ENCODE measurements at regions not wholly inside any gene's neighbourhood (a gene's known extent, or its start where the extent isn't known, plus 50 kb on each side); places are given as distances from the start of the nearest gene placed in this dataset.

DNA sequence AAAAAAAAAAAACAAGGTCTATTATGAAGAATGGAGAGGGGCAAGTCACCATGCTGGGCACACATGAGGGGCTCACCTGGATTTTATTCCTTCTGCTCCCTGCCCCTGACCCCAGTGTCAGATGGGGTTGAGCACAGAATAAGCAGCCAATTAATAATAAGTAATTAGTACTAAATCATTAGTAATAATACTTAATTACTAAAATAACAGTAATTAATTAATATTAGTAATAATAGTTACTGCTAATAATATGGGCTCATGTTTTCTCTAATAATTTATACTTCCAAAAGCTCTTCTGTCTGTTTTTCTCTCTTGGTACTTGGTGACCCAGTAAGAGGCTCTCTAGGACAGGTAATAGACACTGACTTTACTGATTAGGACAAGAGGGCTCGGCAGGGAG lies 360.9 kb downstream of the VRK1 start:
- Histone ChIP-seq H3K9me3 (ENCODE audit: control insufficient read depth, low read length) (peaks cover 12% of the 10 kb centered on the region), H3K4me3 (ENCODE audit: low read length) (no peak overlapping the region), H3K36me3 (ENCODE audit: control insufficient read depth, insufficient read depth, low read length) (no peaks in the 10 kb centered on the region), H3K27ac (ENCODE audit: low read depth, low read length) (no peak overlapping the region), H3K9ac (ENCODE audit: extremely low read depth, low read length, poor library complexity, severe bottlenecking) (no peak overlapping the region), H3K4me1 (ENCODE audit: control insufficient read depth, insufficient read depth, low read length) (no peaks in the 10 kb centered on the region), H3K27me3 (ENCODE audit: control insufficient read depth, insufficient read depth, low read length, poor library complexity, severe bottlenecking) (peaks cover 13% of the 10 kb centered on the region)
- Mint-ChIP-seq H3K27me3 (ENCODE audit: insufficient read depth) (peaks cover 16% of the 10 kb centered on the region), H3K9me3 (peaks cover 20% of the 10 kb centered on the region), H3K4me3 (no peak overlapping the region), H3K36me3 (ENCODE audit: low read depth) (no peaks in the 10 kb centered on the region), H3K4me1 (no peaks in the 10 kb centered on the region), H3K27ac (no peak overlapping the region)
- no peak for DNase-seq
- TF ChIP-seq, protein P1, sequence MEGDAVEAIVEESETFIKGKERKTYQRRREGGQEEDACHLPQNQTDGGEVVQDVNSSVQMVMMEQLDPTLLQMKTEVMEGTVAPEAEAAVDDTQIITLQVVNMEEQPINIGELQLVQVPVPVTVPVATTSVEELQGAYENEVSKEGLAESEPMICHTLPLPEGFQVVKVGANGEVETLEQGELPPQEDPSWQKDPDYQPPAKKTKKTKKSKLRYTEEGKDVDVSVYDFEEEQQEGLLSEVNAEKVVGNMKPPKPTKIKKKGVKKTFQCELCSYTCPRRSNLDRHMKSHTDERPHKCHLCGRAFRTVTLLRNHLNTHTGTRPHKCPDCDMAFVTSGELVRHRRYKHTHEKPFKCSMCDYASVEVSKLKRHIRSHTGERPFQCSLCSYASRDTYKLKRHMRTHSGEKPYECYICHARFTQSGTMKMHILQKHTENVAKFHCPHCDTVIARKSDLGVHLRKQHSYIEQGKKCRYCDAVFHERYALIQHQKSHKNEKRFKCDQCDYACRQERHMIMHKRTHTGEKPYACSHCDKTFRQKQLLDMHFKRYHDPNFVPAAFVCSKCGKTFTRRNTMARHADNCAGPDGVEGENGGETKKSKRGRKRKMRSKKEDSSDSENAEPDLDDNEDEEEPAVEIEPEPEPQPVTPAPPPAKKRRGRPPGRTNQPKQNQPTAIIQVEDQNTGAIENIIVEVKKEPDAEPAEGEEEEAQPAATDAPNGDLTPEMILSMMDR (conservative IDR thresholded peaks at IDR 0.05) = no peak
- 69 to 100% methylated on average over 1 of the region's 1 CpG for WGBS, 2 experiments (ENCODE audit: insufficient coverage in 1 of 2, insufficient read length in 1 of 2)

DNA sequence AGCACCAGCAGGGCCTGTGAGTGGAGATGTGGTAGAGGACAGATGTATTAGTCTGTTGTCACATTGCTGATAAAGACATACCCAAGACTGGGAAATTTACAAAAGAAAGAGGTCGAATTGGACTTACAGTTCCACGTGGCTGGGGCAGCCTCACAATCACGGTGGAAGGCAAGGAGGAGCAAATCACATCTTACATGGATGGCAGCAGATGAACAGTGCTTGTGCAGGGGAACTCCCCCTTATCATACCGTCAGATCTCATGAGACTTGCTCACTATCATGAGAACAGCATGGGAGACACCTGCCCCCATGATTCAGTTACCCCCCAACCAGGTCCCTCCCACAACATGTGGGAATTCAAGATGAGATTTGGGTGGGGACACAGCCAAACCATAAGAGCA lies 361.9 kb downstream of the VRK1 start:
- no peaks in the 10 kb centered on the region for H3K36me3 Mint-ChIP-seq (ENCODE audit: low read depth)
- Histone ChIP-seq H3K27ac (ENCODE audit: low read depth, low read length) (no peak overlapping the region), H3K4me3 (ENCODE audit: low read length) (no peak overlapping the region), H3K27me3 (ENCODE audit: control insufficient read depth, insufficient read depth, low read length, poor library complexity, severe bottlenecking) (peaks cover 13% of the 10 kb centered on the region), H3K9me3 (ENCODE audit: control insufficient read depth, low read length) (peaks cover 12% of the 10 kb centered on the region), H3K9ac (ENCODE audit: extremely low read depth, low read length, poor library complexity, severe bottlenecking) (no peak overlapping the region), H3K4me1 (ENCODE audit: control insufficient read depth, insufficient read depth, low read length) (no peaks in the 10 kb centered on the region), H3K36me3 (ENCODE audit: control insufficient read depth, insufficient read depth, low read length) (no peaks in the 10 kb centered on the region)
- no peaks in the 10 kb centered on the region for H3K4me1 Mint-ChIP-seq
- no peak for DNase-seq
- H3K9me3 Mint-ChIP-seq = peaks cover 20% of the 10 kb centered on the region
- no peak overlapping the region for H3K27ac Mint-ChIP-seq
- peaks cover 16% of the 10 kb centered on the region for H3K27me3 Mint-ChIP-seq (ENCODE audit: insufficient read depth)
- WGBS, 2 experiments (ENCODE audit: insufficient coverage in 1 of 2, insufficient read length in 1 of 2) = 87 to 88% methylated on average over 4 of the region's 4 CpGs
- no peak overlapping the region for H3K4me3 Mint-ChIP-seq
- TF ChIP-seq, protein P1 (conservative IDR thresholded peaks at IDR 0.05) = no peak

DNA sequence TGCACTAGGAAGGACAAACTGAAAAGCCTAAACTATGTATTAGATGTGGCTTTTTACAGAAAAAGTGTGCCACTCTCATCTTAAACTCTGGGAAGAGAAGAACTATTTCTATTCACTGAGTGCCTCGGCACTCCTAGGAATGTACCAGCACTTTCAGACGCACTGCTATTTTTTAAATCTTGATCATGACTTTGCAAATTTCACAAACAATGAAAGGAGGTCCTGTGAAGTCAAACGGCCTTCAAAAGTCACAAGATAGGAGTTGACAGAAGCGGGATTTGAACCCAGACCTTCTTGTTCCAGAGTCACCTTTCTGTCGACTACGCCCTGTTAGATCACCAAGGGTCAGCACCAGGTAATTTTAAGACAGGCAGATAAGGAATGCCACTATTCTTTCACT lies 365.4 kb downstream of the VRK1 start:
- Histone ChIP-seq H3K36me3 (ENCODE audit: control insufficient read depth, insufficient read depth, low read length) (no peaks in the 10 kb centered on the region), H3K4me3 (ENCODE audit: low read length) (no peak overlapping the region), H3K27me3 (ENCODE audit: control insufficient read depth, insufficient read depth, low read length, poor library complexity, severe bottlenecking) (no peaks in the 10 kb centered on the region), H3K9ac (ENCODE audit: extremely low read depth, low read length, poor library complexity, severe bottlenecking) (no peak overlapping the region), H3K4me1 (ENCODE audit: control insufficient read depth, insufficient read depth, low read length) (no peaks in the 10 kb centered on the region), H3K9me3 (ENCODE audit: control insufficient read depth, low read length) (peaks cover 12% of the 10 kb centered on the region), H3K27ac (ENCODE audit: low read depth, low read length) (no peak overlapping the region)
- DNase-seq = no peak
- no peaks in the 10 kb centered on the region for H3K4me1 Mint-ChIP-seq
- TF ChIP-seq, protein P1 (conservative IDR thresholded peaks at IDR 0.05) = no peak
- H3K36me3 Mint-ChIP-seq (ENCODE audit: low read depth) = no peaks in the 10 kb centered on the region
- no peak overlapping the region for H3K27ac Mint-ChIP-seq
- peaks cover 3% of the 10 kb centered on the region for H3K27me3 Mint-ChIP-seq (ENCODE audit: insufficient read depth)
- no peak overlapping the region for H3K4me3 Mint-ChIP-seq
- peaks cover 20% of the 10 kb centered on the region for H3K9me3 Mint-ChIP-seq
- 89 to 95% methylated on average over 6 of the region's 6 CpGs for WGBS, 2 experiments (ENCODE audit: insufficient coverage in 1 of 2, insufficient read length in 1 of 2)

All from endodermal cell (in vitro differentiated cells).